OCI-LY1 (cell line): ENCODE measurements at regions not wholly inside any gene's neighbourhood (a gene's known extent, or its start where the extent isn't known, plus 50 kb on each side); places are given as distances from the start of the nearest gene placed in this dataset.

Experiments
- H2AFZ ChIP-seq: fragments of 200-600 bp; sonication (generic), shearing (Covaris generic); 2 replicates; pipeline ENCODE4 v1.6.0; 2014; ENCODE audit warnings: antibody characterized with exemption, mild to moderate bottlenecking, low read length
- H3F3A ChIP-seq: fragments of 200-600 bp; sonication (generic), shearing (Covaris generic); 2 replicates; pipeline ENCODE4 v1.6.0; 2014; ENCODE audit warnings: mild to moderate bottlenecking, antibody characterized with exemption, low read length, moderate library complexity; ENCODE audit not compliant: insufficient read depth
- H3K27ac ChIP-seq: fragments of 200-600 bp; sonication (generic); 2 replicates; pipeline ENCODE4 v1.5.1; 2014; ENCODE audit warnings: low read length, mixed run types, mild to moderate bottlenecking, low read depth; ENCODE audit not compliant: poor library complexity, severe bottlenecking
- H3K27me3 ChIP-seq: fragments of 200-600 bp; sonication (generic); 2 replicates; pipeline ENCODE4 v1.6.0; 2014; ENCODE audit warnings: antibody characterized with exemption, mild to moderate bottlenecking, low read length, moderate library complexity; ENCODE audit not compliant: insufficient read depth
- H3K36me3 ChIP-seq: fragments of 200-600 bp; sonication (generic); 2 replicates; pipeline ENCODE4 v1.6.1; 2014; ENCODE audit warnings: mild to moderate bottlenecking, antibody characterized with exemption, low read length, moderate library complexity, mixed read lengths; ENCODE audit not compliant: insufficient read depth
- H3K4me1 ChIP-seq: fragments of 200-600 bp; sonication (generic); 2 replicates; pipeline ENCODE4 v1.5.1; 2014; ENCODE audit warnings: mild to moderate bottlenecking, low read length, moderate library complexity; ENCODE audit not compliant: insufficient read depth, severe bottlenecking
- H3K4me2 ChIP-seq: fragments of 200-600 bp; sonication (generic), shearing (Covaris generic); 2 replicates; pipeline ENCODE4 v1.6.1; 2014; ENCODE audit warnings: low read length
- H3K4me3 ChIP-seq: fragments of 200-600 bp; sonication (generic); 2 replicates; pipeline ENCODE4 v1.5.1; 2014; ENCODE audit warnings: low read length, low read depth, mild to moderate bottlenecking, mixed read lengths; ENCODE audit not compliant: poor library complexity, severe bottlenecking
- H3K79me2 ChIP-seq: fragments of 200-600 bp; shearing (Covaris generic); 2 replicates; pipeline ENCODE4 v1.6.1; 2016; ENCODE audit warnings: mixed run types, low read length, mixed read lengths; ENCODE audit not compliant: insufficient read depth
- H3K9ac ChIP-seq: fragments of 200-600 bp; sonication (generic), shearing (Covaris generic); 2 replicates; pipeline ENCODE4 v1.6.1; 2014; ENCODE audit warnings: mild to moderate bottlenecking, low read length, mixed read lengths
- H3K9me2 ChIP-seq: fragments of 200-600 bp; sonication (generic), shearing (Covaris generic); 2 replicates; pipeline ENCODE4 v1.6.1; 2014; ENCODE audit warnings: low read depth, mild to moderate bottlenecking, low read length, mixed read lengths
- H3K9me3 ChIP-seq: fragments of 200-600 bp; shearing (Covaris generic); 2 replicates; pipeline ENCODE4 v1.6.1; 2014; ENCODE audit warnings: low read length, mixed read lengths
- H4K20me1 ChIP-seq: fragments of 200-600 bp; sonication (generic), shearing (Covaris generic); 2 replicates; pipeline ENCODE4 v1.6.0; 2016; ENCODE audit warnings: mild to moderate bottlenecking, low read length; ENCODE audit not compliant: insufficient read depth
- EZH2 ChIP-seq: fragments of 200-600 bp; sonication (generic), shearing (Covaris generic); IDR thresholded peaks from 2 replicates; pipeline ENCODE4 v1.8.0; 2017; ENCODE audit warnings: borderline replicate concordance, mixed run types, mild to moderate bottlenecking, antibody characterized with exemption, low read length, moderate library complexity, mixed read lengths
- TF ChIP-seq, protein P1 (sequence below): fragments of 200-600 bp; sonication (generic), shearing (Covaris generic); IDR thresholded peaks from 2 replicates; pipeline ENCODE4 v1.5.1; 2017; ENCODE audit warnings: mild to moderate bottlenecking, antibody characterized with exemption, low read length, moderate library complexity, mixed read lengths

DNA sequence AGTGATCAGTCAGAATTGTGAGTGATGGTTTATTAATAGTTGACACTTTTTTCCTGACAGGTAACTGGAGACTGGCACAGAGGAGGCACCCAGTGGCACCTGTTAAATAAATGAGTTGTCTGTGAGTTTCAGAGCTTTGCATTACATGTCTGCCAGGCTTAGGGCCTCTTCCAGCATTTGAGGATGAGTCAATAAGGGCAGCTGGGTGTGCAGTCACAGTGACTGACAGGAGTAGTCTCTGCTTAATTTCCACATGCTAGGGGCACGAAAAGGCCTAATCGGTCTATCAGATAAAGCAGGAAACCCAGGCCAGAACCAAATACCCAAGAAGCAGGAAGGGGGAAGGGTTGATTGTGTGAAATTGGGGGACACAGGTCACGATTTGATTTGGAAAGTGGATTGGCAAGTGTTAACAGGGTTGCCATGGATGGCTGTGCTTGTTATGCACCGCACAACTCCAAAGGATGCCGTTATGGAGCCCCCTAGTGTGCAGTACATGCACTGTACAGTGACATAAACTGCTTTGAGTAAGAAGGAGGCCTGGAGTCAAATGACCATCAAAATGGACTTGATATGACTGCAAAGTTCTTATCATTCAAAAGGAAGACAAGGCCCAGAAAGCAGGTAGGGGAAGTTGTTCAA lies 111.9 kb upstream of the GGTLC1 start:
- Histone ChIP-seq H3K9me3 (no peaks in the 10 kb centered on the region), H3K4me2 (no peak overlapping the region), H3K27me3 (no peaks in the 10 kb centered on the region), H3K4me3 (no peak overlapping the region), H3K9ac (no peak overlapping the region), H3K79me2 (no peaks in the 10 kb centered on the region), H3K36me3 (no peaks in the 10 kb centered on the region), H2AFZ (no peak overlapping the region), H3K9me2 (no peaks in the 10 kb centered on the region), H4K20me1 (no peaks in the 10 kb centered on the region), H3K4me1 (no peaks in the 10 kb centered on the region), H3F3A (no peaks in the 10 kb centered on the region), H3K27ac (no peak overlapping the region)
- TF ChIP-seq, protein P1, sequence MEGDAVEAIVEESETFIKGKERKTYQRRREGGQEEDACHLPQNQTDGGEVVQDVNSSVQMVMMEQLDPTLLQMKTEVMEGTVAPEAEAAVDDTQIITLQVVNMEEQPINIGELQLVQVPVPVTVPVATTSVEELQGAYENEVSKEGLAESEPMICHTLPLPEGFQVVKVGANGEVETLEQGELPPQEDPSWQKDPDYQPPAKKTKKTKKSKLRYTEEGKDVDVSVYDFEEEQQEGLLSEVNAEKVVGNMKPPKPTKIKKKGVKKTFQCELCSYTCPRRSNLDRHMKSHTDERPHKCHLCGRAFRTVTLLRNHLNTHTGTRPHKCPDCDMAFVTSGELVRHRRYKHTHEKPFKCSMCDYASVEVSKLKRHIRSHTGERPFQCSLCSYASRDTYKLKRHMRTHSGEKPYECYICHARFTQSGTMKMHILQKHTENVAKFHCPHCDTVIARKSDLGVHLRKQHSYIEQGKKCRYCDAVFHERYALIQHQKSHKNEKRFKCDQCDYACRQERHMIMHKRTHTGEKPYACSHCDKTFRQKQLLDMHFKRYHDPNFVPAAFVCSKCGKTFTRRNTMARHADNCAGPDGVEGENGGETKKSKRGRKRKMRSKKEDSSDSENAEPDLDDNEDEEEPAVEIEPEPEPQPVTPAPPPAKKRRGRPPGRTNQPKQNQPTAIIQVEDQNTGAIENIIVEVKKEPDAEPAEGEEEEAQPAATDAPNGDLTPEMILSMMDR: peak; percentile 73
- no peak for TF ChIP-seq EZH2

DNA sequence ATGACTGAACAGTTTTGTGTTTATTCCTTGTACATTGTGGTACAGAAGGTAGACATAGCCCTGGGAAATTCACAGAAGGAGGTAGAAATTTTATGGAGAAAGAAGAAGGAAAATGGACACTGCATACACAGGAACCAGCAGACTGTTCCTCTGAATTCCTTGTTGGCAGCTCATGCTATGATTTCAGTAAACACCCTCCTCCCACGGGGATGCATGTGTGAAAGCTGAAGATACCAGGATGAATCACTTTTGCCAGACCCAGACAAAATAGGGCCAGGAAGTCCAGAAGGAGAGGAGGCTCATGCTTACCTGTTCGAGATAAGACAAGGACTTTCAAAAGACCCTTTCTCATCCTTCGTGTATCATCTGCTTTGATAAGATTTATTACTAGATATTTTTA lies 110.3 kb upstream of the GGTLC1 start:
- TF ChIP-seq, protein P1: no peak
- no peak for TF ChIP-seq EZH2
- no peaks in the 10 kb centered on the region for H3K9me3 ChIP-seq
- H3K36me3 ChIP-seq: no peaks in the 10 kb centered on the region
- H3F3A ChIP-seq: no peaks in the 10 kb centered on the region
- H2AFZ ChIP-seq: no peak overlapping the region
- no peaks in the 10 kb centered on the region for H3K9me2 ChIP-seq
- H4K20me1 ChIP-seq: no peaks in the 10 kb centered on the region
- H3K27ac ChIP-seq: no peak overlapping the region
- H3K27me3 ChIP-seq: no peaks in the 10 kb centered on the region
- no peaks in the 10 kb centered on the region for H3K4me1 ChIP-seq
- no peak overlapping the region for H3K4me2 ChIP-seq
- H3K79me2 ChIP-seq: no peaks in the 10 kb centered on the region
- no peak overlapping the region for H3K4me3 ChIP-seq
- no peak overlapping the region for H3K9ac ChIP-seq

DNA sequence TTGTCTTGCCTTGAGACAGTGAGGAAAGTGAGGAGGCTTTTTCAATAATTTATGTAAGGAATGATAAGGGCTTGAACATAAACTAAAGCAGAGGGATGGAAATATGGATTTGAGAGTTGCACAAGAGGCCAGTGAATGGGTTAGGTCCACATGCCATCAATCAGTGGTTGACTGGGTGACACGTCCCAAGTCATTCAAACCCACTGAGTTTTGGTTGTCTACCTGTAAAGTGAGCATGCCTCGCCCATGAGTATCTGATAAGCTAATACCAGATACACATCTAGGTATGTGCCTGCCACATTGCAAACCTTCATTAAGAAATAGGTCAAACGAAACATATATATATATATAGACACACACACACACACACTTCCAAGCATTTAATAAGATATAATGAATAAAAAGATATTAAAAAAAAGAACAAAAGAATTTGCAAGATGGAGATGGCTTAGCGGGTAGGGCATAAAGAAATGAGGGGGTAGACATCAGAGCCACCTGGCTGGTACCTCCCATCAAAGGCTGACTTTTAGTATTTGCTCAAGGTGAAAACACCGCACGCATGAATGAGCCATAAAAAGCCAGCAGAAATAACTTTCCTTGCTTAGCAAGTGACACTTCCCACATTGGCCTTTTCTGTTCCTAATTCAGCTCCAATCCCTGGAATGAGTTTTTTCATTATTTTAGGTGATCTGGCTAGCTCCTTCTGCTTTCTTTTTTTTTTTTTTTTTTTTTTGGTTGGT lies 109.1 kb upstream of the GGTLC1 start:
- Histone ChIP-seq H3K27ac (no peak overlapping the region), H3K27me3 (no peaks in the 10 kb centered on the region), H3K4me2 (no peak overlapping the region), H3K9me2 (no peaks in the 10 kb centered on the region), H2AFZ (no peak overlapping the region), H3K9ac (no peak overlapping the region), H4K20me1 (no peaks in the 10 kb centered on the region), H3K9me3 (no peaks in the 10 kb centered on the region), H3K4me3 (no peak overlapping the region), H3K36me3 (no peaks in the 10 kb centered on the region), H3K4me1 (no peaks in the 10 kb centered on the region), H3F3A (no peaks in the 10 kb centered on the region), H3K79me2 (no peaks in the 10 kb centered on the region)
- TF ChIP-seq EZH2: no peak
- TF ChIP-seq, protein P1: no peak
